Urinary bladder (tissue), 3 donors: ENCODE measurements at regions not wholly inside any gene's neighbourhood (a gene's known extent, or its start where the extent isn't known, plus 50 kb on each side); places are given as distances from the start of the nearest gene placed in this dataset.

Experiments
- DNase-seq: peaks from one replicate; pipeline ENCODE4 v3.0.0-alpha.2; 2015; ENCODE audit errors: extremely low spot score
- H3K27ac ChIP-seq: one replicate; pipeline ENCODE4 v1.5.1; 2013; ENCODE audit warnings: low read depth, mild to moderate bottlenecking, moderate library complexity
- H3K36me3 ChIP-seq: one replicate; pipeline ENCODE4 v1.6.1; 2013; ENCODE audit warnings: mild to moderate bottlenecking, moderate library complexity; ENCODE audit not compliant: insufficient read depth
- H3K4me1 ChIP-seq: one replicate; pipeline ENCODE4 v1.6.1; 2013; ENCODE audit warnings: mild to moderate bottlenecking, moderate library complexity; ENCODE audit not compliant: insufficient read depth
- H3K4me3 ChIP-seq: one replicate; pipeline ENCODE4 v1.5.1; 2013; ENCODE audit warnings: low read depth, low read length
- WGBS: extraction: QIAGEN DNeasy Blood & Tissue Kit; methylation state at CpG from one replicate; pipeline ENCODE4 v1.1.7; 2013; 5-methylcytosine and 5-hydroxymethylcytosine counted together
- donor health status: healthy with polysubstance abuse.
- donor health status: healthy.

- Histone ChIP-seq H3K4me1 (no peaks in the 10 kb centered on the region), H3K27ac (no peak overlapping the region), H3K4me3 (no peak overlapping the region), H3K36me3 (no peaks in the 10 kb centered on the region)
- no peak for DNase-seq
- 81% methylated on average over 3 of the region's 3 CpGs for WGBS
Observed at GRCh38 chr1:83787246-83787998, 211.5 kb downstream of the TTLL7 start.

- 92% methylated on average over 2 of the region's 2 CpGs for WGBS
- DNase-seq, result no peak
- no peaks in the 10 kb centered on the region for H3K36me3 ChIP-seq
- no peaks in the 10 kb centered on the region for H3K4me1 ChIP-seq
- H3K4me3 ChIP-seq, result no peak overlapping the region
- H3K27ac ChIP-seq, result no peak overlapping the region
Observed at GRCh38 chr1:83781667-83782066, 217.3 kb downstream of the TTLL7 start.

GRCh38 chr1:83779565-83779964 lies 219.4 kb downstream of the TTLL7 start:
- H3K4me3 ChIP-seq, result no peak overlapping the region
- no peaks in the 10 kb centered on the region for H3K4me1 ChIP-seq
- no peak overlapping the region for H3K27ac ChIP-seq
- DNase-seq, result no peak
- no peaks in the 10 kb centered on the region for H3K36me3 ChIP-seq

- Histone ChIP-seq H3K4me1 (no peaks in the 10 kb centered on the region), H3K4me3 (no peak overlapping the region), H3K36me3 (no peaks in the 10 kb centered on the region), H3K27ac (no peak overlapping the region)
- DNase-seq, result no peak
- 93% methylated on average over 4 of the region's 4 CpGs for WGBS
Observed at GRCh38 chr1:83777758-83778101, 221.2 kb downstream of the TTLL7 start.

- Histone ChIP-seq H3K4me3 (no peak overlapping the region), H3K36me3 (no peaks in the 10 kb centered on the region), H3K4me1 (no peaks in the 10 kb centered on the region), H3K27ac (no peak overlapping the region)
- DNase-seq, result no peak
- 92% methylated on average over 7 of the region's 7 CpGs for WGBS
Observed at GRCh38 chr1:83776913-83777757, 221.8 kb downstream of the TTLL7 start.

- no peak overlapping the region for H3K4me3 ChIP-seq
- 98% methylated on average over 1 of the region's 1 CpG for WGBS
- no peak overlapping the region for H3K27ac ChIP-seq
- no peak for DNase-seq
- no peaks in the 10 kb centered on the region for H3K36me3 ChIP-seq
- no peaks in the 10 kb centered on the region for H3K4me1 ChIP-seq
Observed at GRCh38 chr1:83775977-83776603, 222.8 kb downstream of the TTLL7 start.

GRCh38 chr1:83773059-83773458 lies 225.9 kb downstream of the TTLL7 start:
- Histone ChIP-seq H3K4me1 (no peaks in the 10 kb centered on the region), H3K4me3 (no peak overlapping the region), H3K36me3 (no peaks in the 10 kb centered on the region), H3K27ac (no peak overlapping the region)
- WGBS, result 54% methylated on average over 4 of the region's 4 CpGs
- DNase-seq, result no peak

- Histone ChIP-seq H3K4me1 (no peaks in the 10 kb centered on the region), H3K4me3 (no peak overlapping the region), H3K27ac (no peak overlapping the region), H3K36me3 (no peaks in the 10 kb centered on the region)
- no peak for DNase-seq
Observed at GRCh38 chr1:83770319-83770661, 228.6 kb downstream of the TTLL7 start.

- Histone ChIP-seq H3K4me3 (no peak overlapping the region), H3K4me1 (no peaks in the 10 kb centered on the region), H3K27ac (no peak overlapping the region), H3K36me3 (no peaks in the 10 kb centered on the region)
- 69% methylated on average over 3 of the region's 3 CpGs for WGBS
- DNase-seq, result no peak
Observed at GRCh38 chr1:83769594-83770318, 229.2 kb downstream of the TTLL7 start.

GRCh38 chr1:83769072-83769471 lies 229.9 kb downstream of the TTLL7 start:
- WGBS, result 88% methylated on average over 3 of the region's 3 CpGs
- no peak overlapping the region for H3K4me3 ChIP-seq
- no peak for DNase-seq
- no peak overlapping the region for H3K27ac ChIP-seq
- no peaks in the 10 kb centered on the region for H3K4me1 ChIP-seq
- H3K36me3 ChIP-seq, result no peaks in the 10 kb centered on the region

GRCh38 chr1:83766241-83766691 lies 232.7 kb downstream of the TTLL7 start:
- no peaks in the 10 kb centered on the region for H3K36me3 ChIP-seq
- WGBS, result 33% methylated on average over 1 of the region's 1 CpG
- no peak overlapping the region for H3K27ac ChIP-seq
- H3K4me3 ChIP-seq, result no peak overlapping the region
- no peak for DNase-seq
- no peaks in the 10 kb centered on the region for H3K4me1 ChIP-seq

GRCh38 chr1:83765125-83765524 lies 233.8 kb downstream of the TTLL7 start:
- 76% methylated on average over 3 of the region's 3 CpGs for WGBS
- no peaks in the 10 kb centered on the region for H3K36me3 ChIP-seq
- no peak for DNase-seq
- H3K27ac ChIP-seq, result no peak overlapping the region
- H3K4me3 ChIP-seq, result no peak overlapping the region
- no peaks in the 10 kb centered on the region for H3K4me1 ChIP-seq

GRCh38 chr1:83764209-83764608 lies 234.7 kb downstream of the TTLL7 start:
- WGBS, result 83% methylated on average over 2 of the region's 2 CpGs
- no peak overlapping the region for H3K27ac ChIP-seq

More at GRCh38 chr1:83764209-83764608, 234.7 kb downstream of the TTLL7 start:
- DNase-seq, result no peak
- no peaks in the 10 kb centered on the region for H3K4me1 ChIP-seq
- no peak overlapping the region for H3K4me3 ChIP-seq
- H3K36me3 ChIP-seq, result no peaks in the 10 kb centered on the region
